ENCODE measurements at regions not wholly inside any gene's neighbourhood (a gene's known extent, or its start where the extent isn't known, plus 50 kb on each side); places are given as distances from the start of the nearest gene placed in this dataset.

DNA sequence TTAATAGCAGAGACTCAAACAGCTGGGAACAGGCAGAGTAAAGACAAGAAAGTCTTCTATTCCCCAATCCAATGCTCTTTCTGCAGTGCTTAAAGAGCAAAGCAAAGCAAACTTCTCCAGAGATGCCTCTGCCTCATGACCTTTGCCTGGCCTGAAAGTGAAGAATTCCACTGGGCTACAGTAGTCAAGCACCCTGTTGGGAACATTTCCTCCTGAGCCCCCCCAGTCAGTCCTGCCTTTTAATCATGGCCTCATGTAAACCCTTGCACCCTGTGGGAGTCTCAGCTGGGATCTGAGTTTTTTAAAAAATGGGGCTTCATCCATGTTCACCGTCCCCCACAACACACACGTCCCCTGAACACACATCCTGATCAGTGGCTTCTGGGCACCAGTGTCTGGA, 62.7 kb upstream of the TSPAN11 start:
- TF ChIP-seq EP300 (IDR thresholded peaks at IDR 0.05; ENCODE audit: low read depth) (no peak), POLR2AphosphoS5 (IDR thresholded peaks at IDR 0.05) (no peak)
- WGBS, 2 donors (ENCODE audit: low coverage in 1 of 2), result 83% methylated on average over 2 of the region's 2 CpGs; no CpG with 5 or more reads in 1 of the 2 donors

DNA sequence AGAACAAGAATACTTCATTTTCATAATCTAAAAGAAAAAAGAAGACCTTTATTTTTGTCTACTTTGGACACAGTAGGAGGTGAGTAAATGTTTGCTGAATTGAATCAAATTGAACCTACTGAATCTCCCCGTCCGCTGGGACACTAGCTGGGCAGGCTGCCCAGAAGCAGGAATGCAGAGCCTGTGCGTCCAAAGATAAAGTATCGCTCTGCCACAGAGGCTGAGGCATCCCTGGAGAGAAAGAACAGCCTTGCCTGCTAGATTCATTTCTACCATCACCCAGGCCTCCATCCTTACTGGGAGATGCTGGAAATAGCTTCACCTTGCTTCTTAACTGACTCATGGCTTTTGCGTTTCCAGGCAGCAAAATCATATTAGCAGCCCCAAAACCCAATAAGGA, 64.1 kb upstream of the TSPAN11 start:
- intact Hi-C loops (cut with DNase I; ENCODE audit: low total_unique reads) (no loop called here), in situ Hi-C loops (cut with MboI; ENCODE audit: low pct_ligation_motif_present in 1 of 4, low pct_unique_long_range_greater_than_20kb in 1 of 4, low sequenced_read_pairs in 3 of 4) (loop anchor here in 2 of 4 donors (25.0 kb wide), 2 partner anchors 100 to 125 kb away; no protein-coding TSS in a partner anchor)
- Histone ChIP-seq H3K4me3 (no peak overlapping the region), H3K4me1 (no peaks in the 10 kb centered on the region), H3K27ac (no peak overlapping the region), H3K36me3 (no peaks in the 10 kb centered on the region), H3K27me3 (no peaks in the 10 kb centered on the region), H3K9me3 (peaks cover 0 to 4% of the 10 kb centered on the region in 2 donors)
- 44 to 45% methylated on average over 3 to 5 of the region's 5 CpGs for WGBS, 2 donors (ENCODE audit: low coverage in 1 of 2)
- TF ChIP-seq POLR2AphosphoS5 (IDR thresholded peaks at IDR 0.05) (no peak), POLR2A (IDR thresholded peaks at IDR 0.05) (no peak), EP300 (IDR thresholded peaks at IDR 0.05; ENCODE audit: low read depth) (no peak), CTCF (IDR thresholded peaks at IDR 0.05) (no peak)
- no peak for DNase-seq

More for the DNA sequence above, 62.7 kb upstream of the TSPAN11 start:
- peaks cover 0 to 8% of the 10 kb centered on the region in 2 donors for H3K9me3 ChIP-seq
- H3K36me3 ChIP-seq, result no peaks in the 10 kb centered on the region
- no peaks in the 10 kb centered on the region for H3K4me1 ChIP-seq
- no peaks in the 10 kb centered on the region for H3K27me3 ChIP-seq
- in situ Hi-C loops (cut with MboI; ENCODE audit: low pct_ligation_motif_present in 1 of 4, low pct_unique_long_range_greater_than_20kb in 1 of 4, low sequenced_read_pairs in 3 of 4), result loop anchor here in 2 of 4 donors (25.0 kb wide), 2 partner anchors 98 to 123 kb away; no protein-coding TSS in a partner anchor
- DNase-seq, result no peak
- no peak overlapping the region for H3K27ac ChIP-seq
- H3K4me3 ChIP-seq, result no peak overlapping the region
- intact Hi-C loops (cut with DNase I; ENCODE audit: low total_unique reads), result no loop called here

- Histone ChIP-seq H3K36me3 (no peaks in the 10 kb centered on the region), H3K9me3 (no peaks in the 10 kb centered on the region), H3K4me1 (no peaks in the 10 kb centered on the region), H3K27me3 (no peaks in the 10 kb centered on the region), H3K4me3 (no peak overlapping the region), H3K27ac (no peak overlapping the region)
- intact Hi-C loops (cut with DNase I; ENCODE audit: low total_unique reads) (no loop called here), in situ Hi-C loops (cut with MboI; ENCODE audit: low pct_ligation_motif_present in 1 of 4, low pct_unique_long_range_greater_than_20kb in 1 of 4, low sequenced_read_pairs in 3 of 4) (loop anchor here in 2 of 4 donors (25.0 kb wide), 2 partner anchors 103 to 128 kb away; no protein-coding TSS in a partner anchor)
- WGBS, 2 donors (ENCODE audit: low coverage in 1 of 2), result 90 to 100% methylated on average over 1 to 2 of the region's 2 CpGs
- TF ChIP-seq EP300 (IDR thresholded peaks at IDR 0.05; ENCODE audit: low read depth) (no peak), POLR2AphosphoS5 (IDR thresholded peaks at IDR 0.05) (no peak), POLR2A (IDR thresholded peaks at IDR 0.05) (no peak), CTCF (IDR thresholded peaks at IDR 0.05) (no peak)
- DNase-seq, result no peak
Observed at GRCh38 chr12:30859226-30859625, 67.3 kb upstream of the TSPAN11 start.

DNA sequence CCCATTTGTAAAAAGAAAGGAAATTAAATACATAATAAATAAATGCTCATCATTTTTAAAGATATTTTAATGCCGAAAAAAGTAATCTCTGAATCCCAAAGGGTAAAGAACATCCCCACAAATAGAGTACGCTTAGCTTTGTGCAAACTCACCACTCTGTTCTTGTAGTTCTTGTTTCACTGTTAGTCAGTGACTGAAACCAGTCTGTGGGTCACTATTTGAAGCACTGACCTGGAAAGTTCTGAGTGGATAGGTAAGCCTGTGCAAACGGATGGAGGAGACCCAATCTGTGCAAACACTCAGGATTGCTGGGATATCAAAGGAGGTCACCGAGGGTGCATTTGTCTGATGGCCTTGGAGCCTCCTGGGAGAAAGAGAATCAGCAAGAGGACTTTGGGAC, 68.1 kb upstream of the TSPAN11 start:
- no peaks in the 10 kb centered on the region for H3K4me1 ChIP-seq

More for the DNA sequence above, 68.1 kb upstream of the TSPAN11 start:
- H3K9me3 ChIP-seq, result no peaks in the 10 kb centered on the region
- TF ChIP-seq EP300 (IDR thresholded peaks at IDR 0.05; ENCODE audit: low read depth) (no peak), POLR2A (IDR thresholded peaks at IDR 0.05) (no peak), CTCF (IDR thresholded peaks at IDR 0.05) (no peak), POLR2AphosphoS5 (IDR thresholded peaks at IDR 0.05) (no peak)
- H3K36me3 ChIP-seq, result no peaks in the 10 kb centered on the region
- no peak for DNase-seq
- 58 to 83% methylated on average over 3 to 4 of the region's 4 CpGs for WGBS, 2 donors (ENCODE audit: low coverage in 1 of 2)
- intact Hi-C loops (cut with DNase I; ENCODE audit: low total_unique reads) (no loop called here), in situ Hi-C loops (cut with MboI; ENCODE audit: low pct_ligation_motif_present in 1 of 4, low pct_unique_long_range_greater_than_20kb in 1 of 4, low sequenced_read_pairs in 3 of 4) (loop anchor here in 2 of 4 donors (25.0 kb wide), 2 partner anchors 104 to 129 kb away; no protein-coding TSS in a partner anchor)
- no peaks in the 10 kb centered on the region for H3K27me3 ChIP-seq
- H3K27ac ChIP-seq, result no peak overlapping the region
- H3K4me3 ChIP-seq, result no peak overlapping the region
